K562 (cell line): ENCODE measurements at regions not wholly inside any gene's neighbourhood (a gene's known extent, or its start where the extent isn't known, plus 50 kb on each side); places are given as distances from the start of the nearest gene placed in this dataset.

Experiments
- ATAC-seq: fragments of 200-7000 bp; cut with Tn5 transposase; 3 replicates; pipeline ENCODE4 v1.9.1; 2020; ENCODE audit warnings: moderate library complexity
- BruUV-seq: library from RNA; stranded (reverse); fragments of 400-500 nt; replicated peaks from 2 replicates; lab custom pipeline; 2021; lab: Mats Ljungman, UMichigan
- CTCF ChIA-PET: fragments of 300-600 bp; formaldehyde crosslinking; extraction: SDS; loops from one replicate; lab custom pipeline; 2021; ENCODE audit warnings: low intra/inter-chr PET ratio; lab: Yijun Ruan, JAX
- POLR2A ChIA-PET: fragments of 300-600, 350-650 bp; sonication (Branson Sonifier 250); formaldehyde crosslinking; extraction: SDS; loops from one replicate; lab custom pipeline; 2021; ENCODE audit warnings: antibody characterized with exemption, inconsistent platforms; lab: Yijun Ruan, JAX
- DNase-seq, 4 experiments: peaks; one replicate each; pipeline versions ENCODE4 v3.0.0 to v3.0.0-alpha.2; 2011 to 2018; ENCODE audit warnings: low spot score in 3 of 4, mixed read lengths in 3 of 4; ENCODE audit errors: extremely low read depth in 1 of 4
- FAIRE-seq: peaks from 2 replicates; lab custom pipeline; 2011; peaks lifted over from hg19 to GRCh38; lab: Jason Lieb, UNC
- H2AFZ ChIP-seq: 2 replicates; pipeline ENCODE4 v1.6.0; 2011; ENCODE audit warnings: low read depth, low read length, control low read depth, inconsistent platforms
- H3K27ac ChIP-seq: fragments of 200-600 bp; 3 replicates; pipeline ENCODE4 v1.8.0; 2011; ENCODE audit warnings: low read depth, mild to moderate bottlenecking, control low read depth, inconsistent platforms, low read length, moderate library complexity, mixed read lengths; ENCODE audit errors: extremely low read depth
- H3K27me3 ChIP-seq, 2 experiments: fragments of 300-600 bp in 1 of 2; 2 replicates in 1 of 2; 3 replicates in 1 of 2; pipeline versions ENCODE4 v1.6.0 to v1.8.0; 2011; ENCODE audit warnings: inconsistent platforms in 2 of 2, low read length in 2 of 2, mild to moderate bottlenecking in 1 of 2, mixed read lengths in 1 of 2, moderate library complexity in 1 of 2; ENCODE audit not compliant: control insufficient read depth in 2 of 2, insufficient read depth in 2 of 2
- H3K36me3 ChIP-seq: fragments of 300-600 bp; 3 replicates; pipeline ENCODE4 v1.8.0; 2011; ENCODE audit warnings: mild to moderate bottlenecking, low read length, inconsistent platforms; ENCODE audit not compliant: control insufficient read depth, insufficient read depth
- H3K4me1 ChIP-seq, 2 experiments: fragments of 200-600 bp in 1 of 2; replicated peaks in 1 of 2; 2 replicates in 1 of 2; 3 replicates in 1 of 2; pipeline versions ENCODE4 v1.5.1 to v1.8.0; 2011; ENCODE audit warnings: inconsistent platforms in 2 of 2, low read length in 2 of 2, mild to moderate bottlenecking in 1 of 2, mixed read lengths in 1 of 2, moderate library complexity in 1 of 2; ENCODE audit not compliant: control insufficient read depth in 2 of 2, insufficient read depth in 2 of 2
- H3K4me2 ChIP-seq: 2 replicates; pipeline ENCODE4 v1.6.1; 2011; ENCODE audit warnings: low read length, control low read depth, inconsistent platforms, mixed read lengths; ENCODE audit not compliant: insufficient read depth
- H3K4me3 ChIP-seq: fragments of 200-600 bp; sonication (generic), shearing (Covaris generic); 2 replicates; pipeline ENCODE4 v1.5.1; 2016; ENCODE audit warnings: control low read depth, inconsistent platforms
- H3K79me2 ChIP-seq: fragments of 200-600 bp; 3 replicates; pipeline ENCODE4 v1.8.0; 2011; ENCODE audit warnings: low read length, inconsistent platforms; ENCODE audit not compliant: control insufficient read depth, insufficient read depth
- H3K9ac ChIP-seq, 2 experiments: 2 replicates each; pipeline versions ENCODE4 v1.6.0 to v1.6.1; 2011; ENCODE audit warnings: low read depth in 2 of 2, low read length in 2 of 2, control low read depth in 1 of 2, inconsistent platforms in 1 of 2, mild to moderate bottlenecking in 1 of 2, mixed read lengths in 1 of 2; ENCODE audit not compliant: insufficient read depth in 1 of 2
- H3K9me1 ChIP-seq: one replicate; pipeline ENCODE4 v1.6.0; 2011; ENCODE audit warnings: inconsistent platforms, mild to moderate bottlenecking, low read length, moderate library complexity; ENCODE audit not compliant: control insufficient read depth, insufficient read depth
- H3K9me3 ChIP-seq: replicated peaks from 2 replicates; pipeline ENCODE4 v1.5.1; 2011; ENCODE audit warnings: low read depth, low read length, inconsistent platforms; ENCODE audit not compliant: control insufficient read depth, insufficient read depth
- H4K20me1 ChIP-seq: replicated peaks from 2 replicates; pipeline ENCODE4 v1.6.1; 2011; ENCODE audit warnings: low read length, inconsistent platforms, mixed read lengths; ENCODE audit not compliant: control insufficient read depth, insufficient read depth
- CAMTA2 ChIP-seq: fragments of 250-450 bp; sonication (Bioruptor Pico); conservative IDR thresholded peaks from 2 replicates; pipeline ENCODE4 v1.5.1; 2022
- CCAR2 ChIP-seq: fragments of 200-400 bp; formaldehyde crosslinking; IDR thresholded peaks from 2 replicates; pipeline ENCODE4 v1.6.1; 2017; ENCODE audit warnings: mild to moderate bottlenecking, low read depth, low read length
- DACH1 ChIP-seq: fragments of 450-650 bp; IDR thresholded peaks from 2 replicates; pipeline ENCODE4 v1.6.1; 2018; ENCODE audit not compliant: partially characterized antibody
- DNMT1 ChIP-seq: fragments of 450-650 bp; IDR thresholded peaks from 2 replicates; pipeline ENCODE4 v1.6.1; 2016; ENCODE audit warnings: antibody characterized with exemption, mild to moderate bottlenecking
- ETV5 ChIP-seq: sonication (generic); formaldehyde crosslinking; IDR thresholded peaks from 2 replicates; pipeline ENCODE4 v1.4.0; 2020; ENCODE audit warnings: low read depth, mild to moderate bottlenecking, missing genetic modification reagents
- FOS ChIP-seq: IDR thresholded peaks from 3 replicates; pipeline ENCODE4 v1.6.1; 2011; ENCODE audit not compliant: insufficient read length; ENCODE audit errors: extremely low read depth
- HCFC1 ChIP-seq: IDR thresholded peaks from 2 replicates; pipeline ENCODE4 v1.6.1; 2012; ENCODE audit warnings: low read depth, low read length, improper control_type of control experiment
- HNRNPK ChIP-seq: fragments of 200-400 bp; formaldehyde crosslinking; IDR thresholded peaks from one replicate; pipeline ENCODE4 v1.6.1; 2018; ENCODE audit warnings: mild to moderate bottlenecking, low read depth, low read length; ENCODE audit not compliant: poor library complexity, severe bottlenecking
- IRF2 ChIP-seq: sonication (generic); formaldehyde crosslinking; IDR thresholded peaks from 2 replicates; pipeline ENCODE4 v1.8.1; 2022; ENCODE audit warnings: mild to moderate bottlenecking, missing genetic modification reagents
- TCF3 ChIP-seq: sonication (generic); formaldehyde crosslinking; IDR thresholded peaks from 2 replicates; pipeline ENCODE4 v1.4.0; 2020; ENCODE audit warnings: mild to moderate bottlenecking, missing genetic modification reagents
- TGIF2 ChIP-seq: sonication (generic); formaldehyde crosslinking; IDR thresholded peaks from 2 replicates; pipeline ENCODE4 v1.8.1; 2022; ENCODE audit warnings: mild to moderate bottlenecking, missing genetic modification reagents, moderate library complexity
- ZBTB8A ChIP-seq: fragments of 450-650 bp; IDR thresholded peaks from 2 replicates; pipeline ENCODE4 v1.6.1; 2018; ENCODE audit warnings: mild to moderate bottlenecking, moderate library complexity; ENCODE audit not compliant: partially characterized antibody
- ZKSCAN3 ChIP-seq: fragments of 250-450 bp; sonication (Bioruptor Pico); IDR thresholded peaks from 2 replicates; pipeline ENCODE4 v1.4.0; 2020
- ZNF551 ChIP-seq: fragments of 250-450 bp; sonication (Bioruptor Pico); IDR thresholded peaks from 2 replicates; pipeline ENCODE4 v1.5.0; 2021; ENCODE audit warnings: mild to moderate bottlenecking, moderate library complexity
- WGBS: fragments of 100-300 bp; shearing (Covaris generic); methylation state at CpG from one replicate; pipeline ENCODE4 v1.1.6; 2016; ENCODE audit warnings: low coverage, mixed read lengths; ENCODE audit not compliant: insufficient coverage; ENCODE audit errors: missing lambda C conversion rate; 5-methylcytosine and 5-hydroxymethylcytosine counted together
- in situ Hi-C: fragments of 300-500 bp; cut with MboI; formaldehyde crosslinking; loops from 4 replicates; pipeline ENCODE4 v1.15.0; 2018; ENCODE audit warnings: inconsistent platforms, mixed read lengths
- intact Hi-C: fragments of 100-400 bp; cut with micrococcal nuclease; formaldehyde crosslinking; loops from 2 replicates; pipeline ENCODE4 v1.14.2; 2022
- TF ChIP-seq, protein P1 (sequence below): IDR thresholded peaks from 2 replicates; pipeline ENCODE4 v1.6.1; 2016; ENCODE audit warnings: missing genetic modification characterization, missing compliant biosample characterization
- TF ChIP-seq, protein P2 (sequence below): fragments of 250-450 bp; sonication (Bioruptor Pico); IDR thresholded peaks from 2 replicates; pipeline ENCODE4 v1.5.1; 2021; ENCODE audit warnings: mild to moderate bottlenecking

DNA sequence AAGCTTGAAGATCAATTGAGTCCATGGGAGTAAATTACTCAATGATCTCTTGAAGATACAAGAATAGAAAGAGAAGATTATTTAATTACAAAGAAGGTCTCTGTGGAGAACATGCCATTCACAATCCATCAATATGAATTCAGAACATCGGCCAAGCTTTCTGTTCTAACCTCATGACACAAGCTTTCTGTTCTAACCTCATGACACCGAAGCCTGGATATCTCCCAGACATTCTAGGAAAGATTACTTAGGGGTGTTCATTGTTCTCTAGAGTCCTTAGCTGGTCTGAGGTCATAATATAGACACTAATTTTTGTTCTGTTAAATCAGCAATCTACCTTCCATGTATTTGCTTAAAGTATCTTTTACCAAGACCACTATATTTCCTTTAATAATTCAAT is 95.5 kb downstream of the RDH14 start (continued):
- TF ChIP-seq, protein P1, sequence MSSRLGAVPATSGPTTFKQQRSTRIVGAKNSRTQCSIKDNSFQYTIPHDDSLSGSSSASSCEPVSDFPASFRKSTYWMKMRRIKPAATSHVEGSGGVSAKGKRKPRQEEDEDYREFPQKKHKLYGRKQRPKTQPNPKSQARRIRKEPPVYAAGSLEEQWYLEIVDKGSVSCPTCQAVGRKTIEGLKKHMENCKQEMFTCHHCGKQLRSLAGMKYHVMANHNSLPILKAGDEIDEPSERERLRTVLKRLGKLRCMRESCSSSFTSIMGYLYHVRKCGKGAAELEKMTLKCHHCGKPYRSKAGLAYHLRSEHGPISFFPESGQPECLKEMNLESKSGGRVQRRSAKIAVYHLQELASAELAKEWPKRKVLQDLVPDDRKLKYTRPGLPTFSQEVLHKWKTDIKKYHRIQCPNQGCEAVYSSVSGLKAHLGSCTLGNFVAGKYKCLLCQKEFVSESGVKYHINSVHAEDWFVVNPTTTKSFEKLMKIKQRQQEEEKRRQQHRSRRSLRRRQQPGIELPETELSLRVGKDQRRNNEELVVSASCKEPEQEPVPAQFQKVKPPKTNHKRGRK (tag), result no peak
- TF ChIP-seq TGIF2 (CRISPR knock-in tag), result no peak
- TF ChIP-seq, all 486 proteins: peak for 0

DNA sequence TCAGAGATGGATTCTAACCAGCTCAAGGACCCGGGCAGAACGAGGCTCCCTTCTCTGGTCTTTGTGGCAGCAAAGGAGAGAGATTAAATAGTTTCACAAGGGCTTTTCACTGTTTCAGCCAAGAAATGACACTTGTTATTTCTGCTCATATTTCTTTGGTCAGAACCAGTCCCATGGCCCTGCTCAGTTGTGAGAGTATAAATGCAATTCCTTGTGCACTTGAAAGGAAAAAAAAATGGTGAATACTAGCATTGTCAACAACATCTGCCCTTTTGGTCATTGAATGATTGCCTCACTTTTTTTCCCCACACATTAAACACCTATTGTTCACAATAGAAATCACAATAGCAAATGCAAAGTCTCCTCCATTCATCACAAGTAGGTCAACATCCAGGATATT is 104.4 kb downstream of the RDH14 start:
- no peak overlapping the region for H2AFZ ChIP-seq
- TF ChIP-seq DACH1, result no peak
- no peak for TF ChIP-seq CCAR2
- TF ChIP-seq ETV5, result no peak
- TF ChIP-seq DNMT1, result no peak
- no peak for TF ChIP-seq ZKSCAN3
- TF ChIP-seq ZBTB8A, result no peak
- TF ChIP-seq, protein P2, sequence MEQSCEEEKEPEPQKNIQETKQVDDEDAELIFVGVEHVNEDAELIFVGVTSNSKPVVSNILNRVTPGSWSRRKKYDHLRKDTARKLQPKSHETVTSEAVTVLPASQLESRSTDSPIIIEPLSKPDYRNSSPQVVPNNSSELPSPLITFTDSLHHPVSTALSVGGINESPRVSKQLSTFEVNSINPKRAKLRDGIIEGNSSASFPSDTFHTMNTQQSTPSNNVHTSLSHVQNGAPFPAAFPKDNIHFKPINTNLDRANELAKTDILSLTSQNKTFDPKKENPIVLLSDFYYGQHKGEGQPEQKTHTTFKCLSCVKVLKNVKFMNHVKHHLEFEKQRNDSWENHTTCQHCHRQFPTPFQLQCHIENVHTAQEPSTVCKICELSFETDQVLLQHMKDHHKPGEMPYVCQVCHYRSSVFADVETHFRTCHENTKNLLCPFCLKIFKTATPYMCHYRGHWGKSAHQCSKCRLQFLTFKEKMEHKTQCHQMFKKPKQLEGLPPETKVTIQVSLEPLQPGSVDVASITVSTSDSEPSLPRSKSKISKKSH (CRISPR knock-in tag), result no peak
- TF ChIP-seq, protein P1 (tag), result no peak
- TF ChIP-seq CAMTA2, result no peak
- TF ChIP-seq HNRNPK, result no peak
- no peak for TF ChIP-seq HCFC1
- TF ChIP-seq TCF3 (CRISPR knock-in tag), result no peak
- no peak for TF ChIP-seq IRF2
- no peak for TF ChIP-seq ZNF551
- no peak for TF ChIP-seq FOS
- H3K9me3 ChIP-seq, result no peaks in the 10 kb centered on the region
- H3K4me1 ChIP-seq, result no peaks in the 10 kb centered on the region
- no peaks in the 10 kb centered on the region for H3K36me3 ChIP-seq
- no peaks in the 10 kb centered on the region for H4K20me1 ChIP-seq
- BruUV-seq, result no TSS peak
- H3K79me2 ChIP-seq, result no peaks in the 10 kb centered on the region
- FAIRE-seq, result no peak
- no peak for ATAC-seq
- no peaks in the 10 kb centered on the region for H3K9me1 ChIP-seq
- no peak overlapping the region for H3K9ac ChIP-seq
- 2% methylated on average over 2 of the region's 2 CpGs for WGBS
- no peaks in the 10 kb centered on the region for H3K27me3 ChIP-seq
- no peak overlapping the region for H3K4me3 ChIP-seq
- H3K27ac ChIP-seq, result no peak overlapping the region
- ChIA-PET POLR2A (no interaction called here), CTCF (no interaction called here)
- no peak for DNase-seq
- no peak overlapping the region for H3K4me2 ChIP-seq
- intact Hi-C loops, result no loop called here
- in situ Hi-C loops, result no loop called here
